ENCODE measurements at regions not wholly inside any gene's neighbourhood (a gene's known extent, or its start where the extent isn't known, plus 50 kb on each side); places are given as distances from the start of the nearest gene placed in this dataset.
"Not testable (repeated sequence)": the region's sequence is repeated elsewhere in the genome, so short reads cannot be mapped to it uniquely, and the experiment has no call there.

DNA sequence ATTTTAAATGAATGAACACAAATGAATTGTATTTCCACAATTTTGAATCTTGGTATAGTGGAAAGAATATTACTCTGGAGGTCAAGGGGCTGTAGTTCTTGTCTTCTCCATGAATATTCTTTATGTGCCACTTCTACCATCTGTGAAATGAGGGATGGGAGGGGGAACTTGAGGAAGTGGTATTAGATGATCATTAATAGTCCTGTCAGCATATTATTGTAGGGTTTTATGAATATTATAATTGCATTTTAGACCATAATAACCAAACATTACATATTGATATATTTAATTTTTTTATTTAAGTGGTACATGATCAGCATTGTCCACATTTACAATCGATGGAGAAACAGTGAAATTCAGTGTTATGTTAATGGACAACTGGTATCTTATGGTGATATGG, 205.8 kb downstream of the CCDC74A start:
- TF ChIP-seq EP300 (IDR thresholded peaks at IDR 0.05; ENCODE audit: borderline replicate concordance in 1 of 2, control insufficient read depth in 1 of 2, low read depth in 2 of 2, low read length in 2 of 2); CTCF (IDR thresholded peaks at IDR 0.05 in 2 of 3, conservative IDR thresholded peaks at IDR 0.05 in 1 of 3; ENCODE audit: control insufficient read depth in 2 of 3, extremely low read depth in 1 of 3, insufficient read depth in 1 of 3, low read depth in 3 of 3, low read length in 3 of 3); TAF1 (IDR thresholded peaks at IDR 0.05; ENCODE audit: borderline replicate concordance, low read depth, low read length); BACH1 (IDR thresholded peaks at IDR 0.05; ENCODE audit: borderline replicate concordance); CHD1 (IDR thresholded peaks at IDR 0.05; ENCODE audit: low read depth, low read length): not testable (repeated sequence)
- TF ChIP-seq, protein P1, sequence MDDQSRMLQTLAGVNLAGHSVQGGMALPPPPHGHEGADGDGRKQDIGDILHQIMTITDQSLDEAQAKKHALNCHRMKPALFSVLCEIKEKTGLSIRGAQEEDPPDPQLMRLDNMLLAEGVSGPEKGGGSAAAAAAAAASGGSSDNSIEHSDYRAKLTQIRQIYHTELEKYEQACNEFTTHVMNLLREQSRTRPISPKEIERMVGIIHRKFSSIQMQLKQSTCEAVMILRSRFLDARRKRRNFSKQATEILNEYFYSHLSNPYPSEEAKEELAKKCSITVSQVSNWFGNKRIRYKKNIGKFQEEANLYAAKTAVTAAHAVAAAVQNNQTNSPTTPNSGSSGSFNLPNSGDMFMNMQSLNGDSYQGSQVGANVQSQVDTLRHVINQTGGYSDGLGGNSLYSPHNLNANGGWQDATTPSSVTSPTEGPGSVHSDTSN (IDR thresholded peaks at IDR 0.05; ENCODE audit: insufficient replicate concordance, low read depth, low read length), result not testable (repeated sequence)
